ENCODE measurements at regions not wholly inside any gene's neighbourhood (a gene's known extent, or its start where the extent isn't known, plus 50 kb on each side); places are given as distances from the start of the nearest gene placed in this dataset.

DNA sequence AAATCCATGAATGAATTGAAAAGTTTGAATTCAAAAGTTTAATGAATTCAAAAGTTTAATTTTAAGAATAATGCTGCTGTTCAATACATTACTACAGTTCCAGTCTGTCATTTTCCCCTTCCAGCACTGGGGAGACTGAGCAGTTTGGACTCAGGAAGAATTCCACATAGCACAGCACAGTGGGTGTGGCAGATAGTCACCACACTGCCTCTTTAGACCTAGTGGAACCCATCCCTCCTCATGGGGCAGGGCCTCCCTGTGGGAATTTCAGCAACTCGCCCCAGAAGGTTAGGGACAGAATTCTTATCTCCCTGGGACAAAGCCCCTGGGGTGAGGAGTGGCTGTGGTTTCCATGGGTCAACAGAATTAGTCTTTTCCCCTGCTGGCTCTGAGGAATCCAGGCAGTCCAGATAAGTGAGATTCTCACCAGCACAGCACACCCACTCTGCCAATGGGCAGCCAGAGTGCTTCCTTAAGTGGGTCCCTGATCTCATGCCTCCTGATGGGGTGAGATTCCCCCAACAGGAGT is 442.0 kb upstream of the SYT4 start:
- Mint-ChIP-seq H3K4me1 (ENCODE audit: low read depth) (no peaks in the 10 kb centered on the region), H3K27ac (no peak overlapping the region), H3K36me3 (ENCODE audit: low read depth) (no peaks in the 10 kb centered on the region), H3K27me3 (ENCODE audit: low read depth) (no peaks in the 10 kb centered on the region), H3K9me3 (peaks cover 22% of the 10 kb centered on the region), H3K4me3 (no peak overlapping the region)
- intact Hi-C loops (cut with micrococcal nuclease): no loop called here
- CTCF ChIA-PET: no interaction called here
- DNase-seq: no peak

DNA sequence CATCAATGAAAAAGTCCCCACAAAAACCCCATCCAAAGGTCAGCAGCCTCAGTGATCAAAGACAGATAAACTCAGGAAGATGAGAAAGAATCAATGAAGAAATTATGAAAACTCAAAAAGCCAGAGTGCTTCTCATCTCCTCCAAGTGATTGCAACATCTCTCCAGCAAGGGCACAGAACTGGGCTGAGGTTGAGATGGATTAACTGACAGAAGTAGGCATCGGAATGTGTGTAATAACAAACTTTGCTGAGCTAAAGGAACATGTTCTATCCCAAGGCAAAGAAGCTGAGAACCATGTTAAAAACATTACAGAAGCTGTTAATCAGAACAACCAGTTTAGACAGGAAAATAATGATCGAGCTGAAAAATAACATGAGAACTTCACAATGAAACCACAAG is 442.8 kb upstream of the SYT4 start:
- Mint-ChIP-seq H3K27ac (no peak overlapping the region), H3K4me3 (no peak overlapping the region)
- intact Hi-C loops (cut with micrococcal nuclease): no loop called here

DNA sequence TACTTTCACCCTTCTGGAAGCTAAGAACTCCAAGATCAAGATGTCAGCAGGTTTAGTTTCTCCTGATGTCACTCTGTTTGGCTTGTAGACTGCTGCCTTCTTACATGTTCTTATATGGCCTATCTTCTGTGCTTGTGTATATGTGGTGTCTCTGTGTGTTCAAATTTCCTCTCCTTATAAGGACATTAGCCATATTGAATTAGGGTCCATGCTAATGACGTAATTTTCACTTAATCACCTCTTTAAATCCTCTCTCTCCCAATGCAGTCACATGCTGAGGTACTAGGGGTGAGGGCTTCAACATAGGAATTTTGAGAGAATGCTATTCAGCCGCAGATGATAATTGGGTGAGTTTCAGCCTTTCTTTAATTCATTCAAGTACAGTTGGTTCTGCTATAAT is 458.3 kb upstream of the SYT4 start:
- Mint-ChIP-seq H3K27me3 (ENCODE audit: low read depth) (no peaks in the 10 kb centered on the region), H3K4me3 (no peak overlapping the region), H3K27ac (no peak overlapping the region), H3K9me3 (peaks cover 18% of the 10 kb centered on the region), H3K4me1 (ENCODE audit: low read depth) (no peaks in the 10 kb centered on the region), H3K36me3 (ENCODE audit: low read depth) (no peaks in the 10 kb centered on the region)
- CTCF ChIA-PET: no interaction called here
- intact Hi-C loops (cut with micrococcal nuclease): no loop called here
- DNase-seq: no peak

More for the DNA sequence above, 442.8 kb upstream of the SYT4 start:
- DNase-seq: no peak
- peaks cover 26% of the 10 kb centered on the region for H3K9me3 Mint-ChIP-seq
- CTCF ChIA-PET: no interaction called here
- no peaks in the 10 kb centered on the region for H3K36me3 Mint-ChIP-seq (ENCODE audit: low read depth)
- H3K4me1 Mint-ChIP-seq (ENCODE audit: low read depth): no peaks in the 10 kb centered on the region
- H3K27me3 Mint-ChIP-seq (ENCODE audit: low read depth): no peaks in the 10 kb centered on the region

GRCh38 chr18:43744960-43745745 is 467.9 kb upstream of the SYT4 start:
- H3K27me3 Mint-ChIP-seq (ENCODE audit: low read depth): no peaks in the 10 kb centered on the region
- intact Hi-C loops (cut with micrococcal nuclease): no loop called here
- peaks cover 15% of the 10 kb centered on the region for H3K9me3 Mint-ChIP-seq
- H3K4me3 Mint-ChIP-seq: no peak overlapping the region
- CTCF ChIA-PET: interaction anchor here (0.6 kb wide), 1 partner anchor 224 kb away, joined by 3 read pairs; no protein-coding TSS in a partner anchor
- H3K36me3 Mint-ChIP-seq (ENCODE audit: low read depth): no peaks in the 10 kb centered on the region
- H3K27ac Mint-ChIP-seq: no peak overlapping the region
- DNase-seq: no peak
- H3K4me1 Mint-ChIP-seq (ENCODE audit: low read depth): no peaks in the 10 kb centered on the region

- intact Hi-C loops (cut with micrococcal nuclease): no loop called here
- no peaks in the 10 kb centered on the region for H3K36me3 Mint-ChIP-seq (ENCODE audit: low read depth)
- H3K27ac Mint-ChIP-seq: no peak overlapping the region
- H3K4me1 Mint-ChIP-seq (ENCODE audit: low read depth): no peaks in the 10 kb centered on the region
- H3K4me3 Mint-ChIP-seq: no peak overlapping the region
- CTCF ChIA-PET: no interaction called here
- DNase-seq: no peak
- no peaks in the 10 kb centered on the region for H3K27me3 Mint-ChIP-seq (ENCODE audit: low read depth)
- peaks cover 3% of the 10 kb centered on the region for H3K9me3 Mint-ChIP-seq
Observed at GRCh38 chr18:43751203-43751602, 473.9 kb upstream of the SYT4 start.

DNA sequence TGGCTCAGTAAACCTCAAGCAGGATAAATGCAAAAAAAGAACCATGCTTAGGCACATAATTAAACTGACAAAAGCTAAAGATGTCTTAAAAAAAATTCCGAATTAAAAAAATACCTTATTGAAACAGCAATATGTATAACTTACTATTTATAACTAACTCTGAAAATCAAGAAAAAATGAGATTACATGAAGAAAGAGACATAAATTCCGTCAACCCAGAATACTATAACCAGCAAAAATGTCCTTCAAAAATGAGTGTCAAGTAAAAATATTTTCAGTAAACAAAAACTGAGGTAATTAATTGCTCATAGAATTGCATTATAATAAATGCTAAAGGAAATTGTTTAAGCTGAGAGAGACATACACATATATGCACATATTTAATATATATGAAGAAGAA is 474.5 kb upstream of the SYT4 start:
- DNase-seq: no peak
- Mint-ChIP-seq H3K4me3 (no peak overlapping the region), H3K27ac (no peak overlapping the region), H3K9me3 (no peaks in the 10 kb centered on the region), H3K27me3 (ENCODE audit: low read depth) (no peaks in the 10 kb centered on the region), H3K36me3 (ENCODE audit: low read depth) (no peaks in the 10 kb centered on the region), H3K4me1 (ENCODE audit: low read depth) (no peaks in the 10 kb centered on the region)
- CTCF ChIA-PET: no interaction called here
- intact Hi-C loops (cut with micrococcal nuclease): no loop called here

- H3K4me1 Mint-ChIP-seq (ENCODE audit: low read depth): no peaks in the 10 kb centered on the region
- H3K4me3 Mint-ChIP-seq: no peak overlapping the region
- no peak overlapping the region for H3K27ac Mint-ChIP-seq
- no peaks in the 10 kb centered on the region for H3K36me3 Mint-ChIP-seq (ENCODE audit: low read depth)
- H3K27me3 Mint-ChIP-seq (ENCODE audit: low read depth): no peaks in the 10 kb centered on the region
- H3K9me3 Mint-ChIP-seq: peaks cover 4% of the 10 kb centered on the region
- intact Hi-C loops (cut with micrococcal nuclease): no loop called here
- no peak for DNase-seq
- CTCF ChIA-PET: no interaction called here
Observed at GRCh38 chr18:43757273-43757672, 480.0 kb upstream of the SYT4 start.

- no peak for DNase-seq
- CTCF ChIA-PET: no interaction called here
- Mint-ChIP-seq H3K4me1 (ENCODE audit: low read depth) (no peaks in the 10 kb centered on the region), H3K27ac (no peak overlapping the region), H3K36me3 (ENCODE audit: low read depth) (no peaks in the 10 kb centered on the region), H3K27me3 (ENCODE audit: low read depth) (no peaks in the 10 kb centered on the region), H3K4me3 (no peak overlapping the region), H3K9me3 (peaks cover 6% of the 10 kb centered on the region)
- intact Hi-C loops (cut with micrococcal nuclease): no loop called here
Observed at GRCh38 chr18:43758734-43759133, 481.4 kb upstream of the SYT4 start.

- intact Hi-C loops (cut with micrococcal nuclease): no loop called here
- CTCF ChIA-PET: no interaction called here
- no peaks in the 10 kb centered on the region for H3K27me3 Mint-ChIP-seq (ENCODE audit: low read depth)
- H3K4me1 Mint-ChIP-seq (ENCODE audit: low read depth): no peaks in the 10 kb centered on the region
- no peak overlapping the region for H3K4me3 Mint-ChIP-seq
- DNase-seq: no peak
- no peak overlapping the region for H3K27ac Mint-ChIP-seq
- H3K36me3 Mint-ChIP-seq (ENCODE audit: low read depth): no peaks in the 10 kb centered on the region
- peaks cover 6% of the 10 kb centered on the region for H3K9me3 Mint-ChIP-seq
Observed at GRCh38 chr18:43760010-43760409, 482.7 kb upstream of the SYT4 start.

- CTCF ChIA-PET: no interaction called here
- no peak for DNase-seq
- H3K4me3 Mint-ChIP-seq: no peak overlapping the region
Observed at GRCh38 chr18:43772907-43773306, 495.6 kb upstream of the SYT4 start.

GRCh38 chr18:43774497-43774896 is 497.2 kb upstream of the SYT4 start:
- intact Hi-C loops (cut with micrococcal nuclease): no loop called here
- CTCF ChIA-PET: no interaction called here

More at GRCh38 chr18:43772907-43773306, 495.6 kb upstream of the SYT4 start:
- Mint-ChIP-seq H3K4me1 (ENCODE audit: low read depth) (no peaks in the 10 kb centered on the region), H3K9me3 (peaks cover 10% of the 10 kb centered on the region), H3K27ac (no peak overlapping the region), H3K36me3 (ENCODE audit: low read depth) (no peaks in the 10 kb centered on the region), H3K27me3 (ENCODE audit: low read depth) (no peaks in the 10 kb centered on the region)
- intact Hi-C loops (cut with micrococcal nuclease): no loop called here

GRCh38 chr18:43775591-43775990 is 498.3 kb upstream of the SYT4 start:
- intact Hi-C loops (cut with micrococcal nuclease): no loop called here
- CTCF ChIA-PET: no interaction called here
- no peaks in the 10 kb centered on the region for H3K27me3 Mint-ChIP-seq (ENCODE audit: low read depth)
- H3K4me3 Mint-ChIP-seq: no peak overlapping the region
- no peaks in the 10 kb centered on the region for H3K4me1 Mint-ChIP-seq (ENCODE audit: low read depth)
- DNase-seq: no peak
- H3K27ac Mint-ChIP-seq: no peak overlapping the region
- H3K36me3 Mint-ChIP-seq (ENCODE audit: low read depth): no peaks in the 10 kb centered on the region
- peaks cover 7% of the 10 kb centered on the region for H3K9me3 Mint-ChIP-seq

More at GRCh38 chr18:43774497-43774896, 497.2 kb upstream of the SYT4 start:
- no peak for DNase-seq
- H3K27ac Mint-ChIP-seq: no peak overlapping the region
- H3K9me3 Mint-ChIP-seq: peaks cover 8% of the 10 kb centered on the region
- no peaks in the 10 kb centered on the region for H3K27me3 Mint-ChIP-seq (ENCODE audit: low read depth)
- H3K4me1 Mint-ChIP-seq (ENCODE audit: low read depth): no peaks in the 10 kb centered on the region
- H3K4me3 Mint-ChIP-seq: no peak overlapping the region
- no peaks in the 10 kb centered on the region for H3K36me3 Mint-ChIP-seq (ENCODE audit: low read depth)

- intact Hi-C loops (cut with micrococcal nuclease): no loop called here
- Mint-ChIP-seq H3K36me3 (ENCODE audit: low read depth) (no peaks in the 10 kb centered on the region), H3K27ac (no peak overlapping the region), H3K9me3 (peaks cover 7% of the 10 kb centered on the region), H3K4me1 (ENCODE audit: low read depth) (no peaks in the 10 kb centered on the region), H3K27me3 (ENCODE audit: low read depth) (no peaks in the 10 kb centered on the region), H3K4me3 (no peak overlapping the region)
- DNase-seq: no peak
- CTCF ChIA-PET: interaction anchor here (0.6 kb wide), 1 partner anchor 81 kb away, joined by 4 read pairs; no protein-coding TSS in a partner anchor
Observed at GRCh38 chr18:43776997-43777396, 499.7 kb upstream of the SYT4 start.
